Fibroblast of pulmonary artery (primary cell): ENCODE measurements at regions not wholly inside any gene's neighbourhood (a gene's known extent, or its start where the extent isn't known, plus 50 kb on each side); places are given as distances from the start of the nearest gene placed in this dataset.

Experiments
- DNase-seq: peaks from one replicate; pipeline ENCODE4 v3.0.0-alpha.2; 2010; ENCODE audit warnings: low read depth
- H3K4me3 ChIP-seq: replicated peaks from 2 replicates; pipeline ENCODE4 v1.5.1; 2011; ENCODE audit warnings: low read depth, mild to moderate bottlenecking, control low read depth, low read length, moderate library complexity
- CTCF ChIP-seq: IDR thresholded peaks from 2 replicates; pipeline ENCODE4 v1.5.1; 2011; ENCODE audit warnings: mild to moderate bottlenecking, control low read depth, low read length, inconsistent platforms; ENCODE audit errors: missing control alignments

DNA sequence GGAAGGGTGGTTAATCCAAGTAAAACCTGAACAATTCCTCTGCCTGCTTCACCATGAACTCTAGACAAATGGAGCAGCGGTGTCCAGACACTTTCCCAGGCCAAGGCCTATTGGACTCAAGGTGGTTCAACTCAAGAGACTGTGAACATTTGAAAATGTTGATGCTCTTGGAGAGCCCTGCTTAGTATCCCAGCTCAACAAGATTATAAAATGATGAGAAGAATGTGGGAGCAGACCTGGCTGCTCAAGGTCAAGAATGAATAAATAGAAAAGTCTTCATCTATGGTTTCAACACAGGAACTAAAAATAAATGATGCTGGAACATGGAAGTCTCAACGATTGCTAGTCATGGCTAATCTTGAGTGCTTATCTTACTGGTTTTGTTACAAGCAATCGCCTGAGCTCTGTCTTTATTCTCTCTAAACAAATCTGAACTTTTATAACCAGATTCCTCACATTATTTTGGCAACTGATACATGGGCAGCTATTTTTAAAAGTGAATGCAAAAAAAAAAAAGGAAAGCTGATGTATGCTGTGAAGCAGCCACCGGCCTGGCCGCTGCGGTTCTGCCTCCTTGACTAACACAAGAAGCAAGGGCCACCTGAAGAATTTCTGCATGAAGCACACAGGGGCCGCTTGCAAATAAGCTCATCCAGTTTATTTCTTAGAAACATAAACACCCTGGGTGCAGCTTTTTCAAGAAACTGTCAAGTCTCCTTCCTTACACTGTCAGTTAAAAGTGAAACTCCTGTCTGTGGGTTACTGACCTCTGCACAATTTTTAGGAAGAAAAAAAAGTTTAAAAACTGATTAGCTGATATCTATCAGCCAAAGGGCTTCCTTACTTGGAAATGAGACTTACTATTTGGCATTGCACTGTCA, 120.1 kb upstream of the ARHGEF3 start:
- DNase-seq = peak; percentile 70
- peak overlapping the region; percentile 10 for H3K4me3 ChIP-seq
- no peak for TF ChIP-seq CTCF

- H3K4me3 ChIP-seq = no peak overlapping the region
- no peak for DNase-seq
- no peak for TF ChIP-seq CTCF
Measured at GRCh38 chr3:56919797-56920195, 118.0 kb upstream of the ARHGEF3 start.

GRCh38 chr3:56919137-56919796, 117.5 kb upstream of the ARHGEF3 start:
- TF ChIP-seq CTCF = no peak
- no peak for DNase-seq
- no peak overlapping the region for H3K4me3 ChIP-seq

DNA sequence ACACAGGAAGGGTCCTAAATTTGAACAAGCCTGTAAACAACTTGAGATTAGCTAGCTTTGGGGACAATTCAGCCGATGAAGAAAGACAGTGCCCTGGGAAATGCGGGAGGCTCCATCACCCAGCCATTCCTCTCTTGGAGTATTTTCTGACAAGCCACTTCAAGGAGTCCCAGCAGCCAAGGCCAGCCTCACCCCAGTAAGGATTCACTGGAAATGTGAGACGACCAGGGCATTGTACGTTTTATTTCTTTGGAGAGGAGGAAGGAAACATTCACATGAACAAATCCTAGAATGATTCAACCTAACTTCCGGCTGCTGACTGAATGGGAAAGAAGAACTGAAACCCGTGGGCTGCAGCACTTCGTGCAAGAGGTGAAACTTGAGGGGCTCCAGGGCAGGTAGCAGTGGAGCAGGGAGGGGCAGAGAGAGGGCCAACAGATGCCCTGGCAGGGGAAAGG, 116.4 kb upstream of the ARHGEF3 start:
- no peak for TF ChIP-seq CTCF

GRCh38 chr3:56917361-56918110, 115.8 kb upstream of the ARHGEF3 start:
- no peak overlapping the region for H3K4me3 ChIP-seq
- DNase-seq = no peak
- TF ChIP-seq CTCF = no peak

More for the DNA sequence above, 116.4 kb upstream of the ARHGEF3 start:
- no peak for DNase-seq
- no peak overlapping the region for H3K4me3 ChIP-seq

- no peak overlapping the region for H3K4me3 ChIP-seq
- DNase-seq = no peak
Measured at GRCh38 chr3:56916716-56917360, 115.1 kb upstream of the ARHGEF3 start.

More at GRCh38 chr3:56916716-56917360, 115.1 kb upstream of the ARHGEF3 start:
- no peak for TF ChIP-seq CTCF
